Liver (tissue), 8 donors: ENCODE measurements at regions not wholly inside any gene's neighbourhood (a gene's known extent, or its start where the extent isn't known, plus 50 kb on each side); places are given as distances from the start of the nearest gene placed in this dataset.

Experiments used
- DNase-seq: peaks from one replicate; pipeline ENCODE4 v3.0.0-alpha.2; 2017; ENCODE audit warnings: low spot score
- H3K27ac ChIP-seq, 2 donors: one replicate each; pipeline ENCODE4 v1.7.0; 2013; ENCODE audit warnings: inconsistent platforms in 2 of 2, low read length in 2 of 2, control low read depth in 1 of 2, low read depth in 1 of 2, mild to moderate bottlenecking in 1 of 2
- H3K27me3 ChIP-seq, 4 donors: one replicate each; pipeline versions ENCODE4 v1.6.1 to v1.7.0; 2013; ENCODE audit warnings: low read length in 3 of 4, inconsistent platforms in 1 of 4, mild to moderate bottlenecking in 1 of 4, moderate library complexity in 1 of 4; ENCODE audit not compliant: control insufficient read depth in 4 of 4, insufficient read depth in 4 of 4
- H3K36me3 ChIP-seq, 4 donors: one replicate each; pipeline versions ENCODE4 v1.6.1 to v1.7.0; 2013; ENCODE audit warnings: low read length in 3 of 4, mild to moderate bottlenecking in 3 of 4, low read depth in 1 of 4, moderate library complexity in 1 of 4; ENCODE audit not compliant: control insufficient read depth in 4 of 4, insufficient read depth in 3 of 4
- H3K4me1 ChIP-seq, 4 donors: one replicate each; pipeline versions ENCODE4 v1.6.1 to v1.7.0; 2013; ENCODE audit warnings: low read length in 3 of 4, mild to moderate bottlenecking in 3 of 4, moderate library complexity in 1 of 4; ENCODE audit not compliant: control insufficient read depth in 4 of 4, insufficient read depth in 4 of 4
- H3K4me3 ChIP-seq, 3 donors: one replicate each; pipeline versions ENCODE4 v1.6.1 to v1.7.0; 2013; ENCODE audit warnings: low read length in 3 of 3, control low read depth in 1 of 3, low read depth in 1 of 3, mild to moderate bottlenecking in 1 of 3
- H3K9ac ChIP-seq, 2 donors: one replicate each; pipeline ENCODE4 v1.7.0; 2013; ENCODE audit warnings: low read length in 2 of 2, mild to moderate bottlenecking in 2 of 2, moderate library complexity in 2 of 2, control low read depth in 1 of 2, low read depth in 1 of 2
- H3K9me3 ChIP-seq, 4 donors: one replicate each; pipeline versions ENCODE4 v1.6.1 to v1.7.0; 2013; ENCODE audit warnings: low read length in 3 of 4; ENCODE audit not compliant: control insufficient read depth in 4 of 4
- EGR1 ChIP-seq, 2 donors: IDR thresholded peaks; 2 replicates each; pipeline ENCODE4 v1.6.1; 2016 to 2018; ENCODE audit warnings: antibody characterized with exemption in 2 of 2, low read depth in 2 of 2
- FOXA1 ChIP-seq: IDR thresholded peaks from 2 replicates; pipeline ENCODE4 v1.6.1; 2016; ENCODE audit warnings: antibody characterized with exemption
- FOXA2 ChIP-seq: IDR thresholded peaks from 2 replicates; pipeline ENCODE4 v1.6.1; 2016; ENCODE audit warnings: antibody characterized with exemption
- GABPA ChIP-seq, 2 donors: IDR thresholded peaks in 1 of 2; conservative IDR thresholded peaks in 1 of 2; 2 replicates each; pipeline ENCODE4 v1.6.1; 2016; ENCODE audit warnings: antibody characterized with exemption in 2 of 2, mild to moderate bottlenecking in 1 of 2, moderate library complexity in 1 of 2
- HNF4G ChIP-seq: IDR thresholded peaks from 2 replicates; pipeline ENCODE4 v1.6.1; 2016; ENCODE audit warnings: antibody characterized with exemption
- JUND ChIP-seq, 2 donors: IDR thresholded peaks; 2 replicates each; pipeline ENCODE4 v1.6.1; 2016; ENCODE audit warnings: antibody characterized with exemption in 2 of 2
- RAD21 ChIP-seq, 2 donors: IDR thresholded peaks; 2 replicates each; pipeline ENCODE4 v1.6.1; 2016; ENCODE audit warnings: antibody characterized with exemption in 2 of 2, mild to moderate bottlenecking in 2 of 2
- RXRA ChIP-seq, 2 donors: IDR thresholded peaks; 2 replicates each; pipeline ENCODE4 v1.6.1; 2017 to 2018; ENCODE audit warnings: antibody characterized with exemption in 2 of 2, mild to moderate bottlenecking in 1 of 2
- SP1 ChIP-seq: IDR thresholded peaks from 2 replicates; pipeline ENCODE4 v1.6.1; 2018; ENCODE audit warnings: antibody characterized with exemption, mild to moderate bottlenecking
- TAF1 ChIP-seq: conservative IDR thresholded peaks from 2 replicates; pipeline ENCODE4 v1.6.1; 2016; ENCODE audit warnings: antibody characterized with exemption, mild to moderate bottlenecking
- YY1 ChIP-seq: IDR thresholded peaks from 2 replicates; pipeline ENCODE4 v1.6.1; 2016; ENCODE audit warnings: antibody characterized with exemption, mild to moderate bottlenecking
- WGBS: extraction: QIAGEN DNeasy Blood & Tissue Kit; methylation state at CpG from one replicate; pipeline ENCODE4 v1.1.7; 2013; 5-methylcytosine and 5-hydroxymethylcytosine counted together
- TF ChIP-seq, protein P1 (sequence below): IDR thresholded peaks from 2 replicates; pipeline ENCODE4 v1.6.1; 2016; ENCODE audit warnings: antibody characterized with exemption
- TF ChIP-seq, protein P2 (sequence below): IDR thresholded peaks from 2 replicates; pipeline ENCODE4 v1.6.1; 2016; ENCODE audit warnings: antibody characterized with exemption
- TF ChIP-seq, protein P3 (sequence below): IDR thresholded peaks from 2 replicates; pipeline ENCODE4 v1.6.1; 2016; ENCODE audit warnings: antibody characterized with exemption
- TF ChIP-seq, protein P4 (sequence below): IDR thresholded peaks from 2 replicates; pipeline ENCODE4 v1.6.1; 2016; ENCODE audit warnings: antibody characterized with exemption, mild to moderate bottlenecking
- TF ChIP-seq, protein P5 (sequence below): fragments of 150-350 bp; IDR thresholded peaks from 2 replicates; pipeline ENCODE4 v1.5.1; 2017; ENCODE audit warnings: improper control_type of control experiment, low read depth, low read length; ENCODE audit not compliant: missing input control
- donor health status: healthy.
- donor health status: healthy.
- donor health status: healthy.
- donor health status: healthy.
- donor health status: healthy.

DNA sequence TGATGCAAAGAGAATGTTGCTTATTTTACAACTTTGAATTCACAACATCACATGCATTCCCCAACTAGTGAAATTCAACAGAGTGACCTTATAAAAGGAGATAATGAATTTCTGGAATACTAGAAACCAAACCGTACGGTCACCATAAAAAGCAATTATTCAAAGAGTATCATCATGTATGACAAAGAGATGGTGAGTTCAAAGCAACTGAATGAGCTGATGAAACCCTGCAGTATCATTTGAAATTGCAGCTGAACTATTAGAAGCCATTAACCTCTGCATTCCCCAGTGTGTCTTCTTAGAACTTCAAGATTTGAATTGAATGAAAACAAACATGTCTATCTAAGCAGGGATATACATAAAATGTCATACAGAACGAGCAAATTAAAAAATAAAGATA, 172.4 kb downstream of the SLITRK2 start:
- Histone ChIP-seq H3K9ac (no peak overlapping the region), H3K4me3 (no peak overlapping the region), H3K4me1 (no peaks in the 10 kb centered on the region), H3K27ac (no peak overlapping the region), H3K27me3 (no peaks in the 10 kb centered on the region), H3K9me3 (peaks cover 0 to 3% (median 1%) of the 10 kb centered on the region in 4 donors), H3K36me3 (no peaks in the 10 kb centered on the region)
- DNase-seq, result no peak
- 70% methylated on average over 3 of the region's 3 CpGs for WGBS
- TF ChIP-seq, protein P1, sequence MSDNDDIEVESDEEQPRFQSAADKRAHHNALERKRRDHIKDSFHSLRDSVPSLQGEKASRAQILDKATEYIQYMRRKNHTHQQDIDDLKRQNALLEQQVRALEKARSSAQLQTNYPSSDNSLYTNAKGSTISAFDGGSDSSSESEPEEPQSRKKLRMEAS, result no peak
- TF ChIP-seq, protein P2, sequence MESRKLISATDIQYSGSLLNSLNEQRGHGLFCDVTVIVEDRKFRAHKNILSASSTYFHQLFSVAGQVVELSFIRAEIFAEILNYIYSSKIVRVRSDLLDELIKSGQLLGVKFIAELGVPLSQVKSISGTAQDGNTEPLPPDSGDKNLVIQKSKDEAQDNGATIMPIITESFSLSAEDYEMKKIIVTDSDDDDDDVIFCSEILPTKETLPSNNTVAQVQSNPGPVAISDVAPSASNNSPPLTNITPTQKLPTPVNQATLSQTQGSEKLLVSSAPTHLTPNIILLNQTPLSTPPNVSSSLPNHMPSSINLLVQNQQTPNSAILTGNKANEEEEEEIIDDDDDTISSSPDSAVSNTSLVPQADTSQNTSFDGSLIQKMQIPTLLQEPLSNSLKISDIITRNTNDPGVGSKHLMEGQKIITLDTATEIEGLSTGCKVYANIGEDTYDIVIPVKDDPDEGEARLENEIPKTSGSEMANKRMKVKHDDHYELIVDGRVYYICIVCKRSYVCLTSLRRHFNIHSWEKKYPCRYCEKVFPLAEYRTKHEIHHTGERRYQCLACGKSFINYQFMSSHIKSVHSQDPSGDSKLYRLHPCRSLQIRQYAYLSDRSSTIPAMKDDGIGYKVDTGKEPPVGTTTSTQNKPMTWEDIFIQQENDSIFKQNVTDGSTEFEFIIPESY, result no peak
- TF ChIP-seq, protein P3, sequence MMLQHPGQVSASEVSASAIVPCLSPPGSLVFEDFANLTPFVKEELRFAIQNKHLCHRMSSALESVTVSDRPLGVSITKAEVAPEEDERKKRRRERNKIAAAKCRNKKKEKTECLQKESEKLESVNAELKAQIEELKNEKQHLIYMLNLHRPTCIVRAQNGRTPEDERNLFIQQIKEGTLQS, result no peak
- TF ChIP-seq GABPA (IDR thresholded peaks at IDR 0.05 in 1 of 2, conservative IDR thresholded peaks at IDR 0.05 in 1 of 2) (no peak), SP1 (no peak), FOXA2 (no peak), EGR1 (IDR thresholded peaks at IDR 0.05; ENCODE audit: low read depth in 2 of 2) (no peak), TAF1 (no peak), YY1 (no peak)
- TF ChIP-seq, protein P4, sequence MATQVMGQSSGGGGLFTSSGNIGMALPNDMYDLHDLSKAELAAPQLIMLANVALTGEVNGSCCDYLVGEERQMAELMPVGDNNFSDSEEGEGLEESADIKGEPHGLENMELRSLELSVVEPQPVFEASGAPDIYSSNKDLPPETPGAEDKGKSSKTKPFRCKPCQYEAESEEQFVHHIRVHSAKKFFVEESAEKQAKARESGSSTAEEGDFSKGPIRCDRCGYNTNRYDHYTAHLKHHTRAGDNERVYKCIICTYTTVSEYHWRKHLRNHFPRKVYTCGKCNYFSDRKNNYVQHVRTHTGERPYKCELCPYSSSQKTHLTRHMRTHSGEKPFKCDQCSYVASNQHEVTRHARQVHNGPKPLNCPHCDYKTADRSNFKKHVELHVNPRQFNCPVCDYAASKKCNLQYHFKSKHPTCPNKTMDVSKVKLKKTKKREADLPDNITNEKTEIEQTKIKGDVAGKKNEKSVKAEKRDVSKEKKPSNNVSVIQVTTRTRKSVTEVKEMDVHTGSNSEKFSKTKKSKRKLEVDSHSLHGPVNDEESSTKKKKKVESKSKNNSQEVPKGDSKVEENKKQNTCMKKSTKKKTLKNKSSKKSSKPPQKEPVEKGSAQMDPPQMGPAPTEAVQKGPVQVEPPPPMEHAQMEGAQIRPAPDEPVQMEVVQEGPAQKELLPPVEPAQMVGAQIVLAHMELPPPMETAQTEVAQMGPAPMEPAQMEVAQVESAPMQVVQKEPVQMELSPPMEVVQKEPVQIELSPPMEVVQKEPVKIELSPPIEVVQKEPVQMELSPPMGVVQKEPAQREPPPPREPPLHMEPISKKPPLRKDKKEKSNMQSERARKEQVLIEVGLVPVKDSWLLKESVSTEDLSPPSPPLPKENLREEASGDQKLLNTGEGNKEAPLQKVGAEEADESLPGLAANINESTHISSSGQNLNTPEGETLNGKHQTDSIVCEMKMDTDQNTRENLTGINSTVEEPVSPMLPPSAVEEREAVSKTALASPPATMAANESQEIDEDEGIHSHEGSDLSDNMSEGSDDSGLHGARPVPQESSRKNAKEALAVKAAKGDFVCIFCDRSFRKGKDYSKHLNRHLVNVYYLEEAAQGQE, result no peak

DNA sequence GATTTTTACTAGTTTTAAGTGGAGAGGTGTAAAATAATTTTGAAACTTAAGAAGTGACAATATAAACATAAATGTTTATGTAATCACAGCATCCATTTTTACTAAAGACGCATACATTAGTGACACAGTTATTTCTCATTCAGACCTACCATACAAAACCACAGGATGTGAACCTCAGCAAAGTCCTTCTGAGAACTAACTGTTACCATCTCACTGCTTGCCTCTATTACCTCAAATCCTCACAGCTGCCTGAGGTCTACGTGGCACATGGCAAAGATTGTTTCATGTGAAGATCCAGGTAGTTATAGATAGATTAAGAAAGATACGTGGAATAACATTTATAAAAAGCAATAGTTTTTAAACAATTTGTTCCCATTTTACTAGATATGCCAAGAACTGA, 189.0 kb downstream of the SLITRK2 start:
- Histone ChIP-seq H3K27me3 (no peaks in the 10 kb centered on the region), H3K36me3 (no peaks in the 10 kb centered on the region), H3K9me3 (no peaks in the 10 kb centered on the region), H3K9ac (no peak overlapping the region), H3K27ac (no peak overlapping the region), H3K4me1 (no peaks in the 10 kb centered on the region), H3K4me3 (no peak overlapping the region)
- 70% methylated on average over 3 of the region's 3 CpGs for WGBS
- DNase-seq, result no peak
- TF ChIP-seq RXRA (IDR thresholded peaks at IDR 0.05), result no peak
- no peak for TF ChIP-seq FOXA1
- no peak for TF ChIP-seq YY1
- no peak for TF ChIP-seq HNF4G
- TF ChIP-seq, protein P4, result no peak
- TF ChIP-seq RAD21 (IDR thresholded peaks at IDR 0.05), result no peak
- no peak for TF ChIP-seq TAF1
- no peak for TF ChIP-seq GABPA (IDR thresholded peaks at IDR 0.05 in 1 of 2, conservative IDR thresholded peaks at IDR 0.05 in 1 of 2)
- TF ChIP-seq, protein P3, result no peak
- TF ChIP-seq, protein P5, sequence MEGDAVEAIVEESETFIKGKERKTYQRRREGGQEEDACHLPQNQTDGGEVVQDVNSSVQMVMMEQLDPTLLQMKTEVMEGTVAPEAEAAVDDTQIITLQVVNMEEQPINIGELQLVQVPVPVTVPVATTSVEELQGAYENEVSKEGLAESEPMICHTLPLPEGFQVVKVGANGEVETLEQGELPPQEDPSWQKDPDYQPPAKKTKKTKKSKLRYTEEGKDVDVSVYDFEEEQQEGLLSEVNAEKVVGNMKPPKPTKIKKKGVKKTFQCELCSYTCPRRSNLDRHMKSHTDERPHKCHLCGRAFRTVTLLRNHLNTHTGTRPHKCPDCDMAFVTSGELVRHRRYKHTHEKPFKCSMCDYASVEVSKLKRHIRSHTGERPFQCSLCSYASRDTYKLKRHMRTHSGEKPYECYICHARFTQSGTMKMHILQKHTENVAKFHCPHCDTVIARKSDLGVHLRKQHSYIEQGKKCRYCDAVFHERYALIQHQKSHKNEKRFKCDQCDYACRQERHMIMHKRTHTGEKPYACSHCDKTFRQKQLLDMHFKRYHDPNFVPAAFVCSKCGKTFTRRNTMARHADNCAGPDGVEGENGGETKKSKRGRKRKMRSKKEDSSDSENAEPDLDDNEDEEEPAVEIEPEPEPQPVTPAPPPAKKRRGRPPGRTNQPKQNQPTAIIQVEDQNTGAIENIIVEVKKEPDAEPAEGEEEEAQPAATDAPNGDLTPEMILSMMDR, result no peak
- no peak for TF ChIP-seq JUND (IDR thresholded peaks at IDR 0.05)
- TF ChIP-seq, protein P2, result no peak
